Breast epithelium (tissue), 4 donors: ENCODE measurements at regions not wholly inside any gene's neighbourhood (a gene's known extent, or its start where the extent isn't known, plus 50 kb on each side); places are given as distances from the start of the nearest gene placed in this dataset.
"Not testable (repeated sequence)": the region's sequence is repeated elsewhere in the genome, so short reads cannot be mapped to it uniquely, and the experiment has no call there.

Experiments used
- DNase-seq, 2 donors: peaks; one replicate each; pipeline ENCODE4 v3.0.0-alpha.2; 2019; ENCODE audit warnings: low spot score in 2 of 2
- H3K27ac ChIP-seq, 2 donors: fragments of 200-600 bp; sonication (generic) in 1 of 2; one replicate each; pipeline ENCODE4 v1.5.1; 2016 to 2019; ENCODE audit warnings: mild to moderate bottlenecking in 1 of 2
- H3K27me3 ChIP-seq, 2 donors: fragments of 200-600 bp; sonication (generic) in 1 of 2; one replicate each; pipeline versions ENCODE4 v1.5.1 to v1.6.0; 2017 to 2019; ENCODE audit warnings: control low read depth in 1 of 2, mild to moderate bottlenecking in 1 of 2
- H3K36me3 ChIP-seq: fragments of 200-600 bp; one replicate; pipeline ENCODE4 v1.5.1; 2019
- H3K4me1 ChIP-seq, 2 donors: fragments of 200-600 bp; sonication (generic); one replicate each; pipeline ENCODE4 v1.5.1; 2016 to 2019; ENCODE audit warnings: control low read depth in 1 of 2
- H3K4me3 ChIP-seq, 3 donors: fragments of 200-600 bp; sonication (generic); 1 replicate in 2 of 3; 2 replicates in 1 of 3; pipeline ENCODE4 v1.5.1; 2016 to 2019; ENCODE audit warnings: mild to moderate bottlenecking in 3 of 3, moderate library complexity in 2 of 3
- H3K9me3 ChIP-seq, 2 donors: fragments of 200-600 bp; sonication (generic) in 1 of 2; one replicate each; pipeline ENCODE4 v1.5.1; 2016 to 2019; ENCODE audit warnings: control low read depth in 1 of 2
- POLR2A ChIP-seq: fragments of 450-650 bp; IDR thresholded peaks from one replicate; pipeline ENCODE4 v1.6.1; 2016; ENCODE audit warnings: antibody characterized with exemption, mild to moderate bottlenecking, moderate library complexity
- POLR2AphosphoS5 ChIP-seq, 3 donors: sonication (generic); formaldehyde crosslinking; IDR thresholded peaks; one replicate each; pipeline ENCODE4 v1.6.1; 2017; ENCODE audit warnings: antibody characterized with exemption in 3 of 3
- intact Hi-C: fragments of 100-400 bp; cut with DNase I; formaldehyde crosslinking; loops from one replicate; pipeline ENCODE4 v1.15.1; 2023; ENCODE audit warnings: low total_unique reads
- TF ChIP-seq, protein P1 (sequence below), 3 donors: fragments of 450-650 bp; IDR thresholded peaks; one replicate each; pipeline ENCODE4 v1.5.1; 2016 to 2017; ENCODE audit warnings: antibody characterized with exemption in 3 of 3, mild to moderate bottlenecking in 3 of 3, moderate library complexity in 3 of 3

DNA sequence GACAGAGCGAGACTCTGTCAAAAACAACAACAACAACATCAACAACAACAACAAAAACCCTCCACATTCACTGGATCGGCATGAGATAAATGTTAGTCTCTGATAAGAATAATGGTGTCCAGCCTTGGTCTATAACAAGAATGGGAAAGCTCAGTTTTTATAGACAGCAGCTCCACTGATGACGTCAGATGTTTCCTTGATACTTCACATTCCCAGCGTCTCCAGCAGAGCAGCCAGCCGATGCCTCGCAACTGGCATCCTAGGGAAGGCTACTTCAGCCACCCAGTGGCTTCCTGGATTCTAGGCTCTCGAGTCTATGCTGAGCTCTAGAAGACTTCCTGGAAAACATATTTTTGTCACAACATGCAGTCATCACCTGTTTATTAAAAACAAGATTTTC, 271.4 kb upstream of the SMIM21 start:
- Histone ChIP-seq H3K4me1 (no peaks in the 10 kb centered on the region), H3K4me3 (no peak overlapping the region), H3K27me3 (no peaks in the 10 kb centered on the region), H3K9me3 (peaks cover 0 to 4% of the 10 kb centered on the region in 2 donors), H3K27ac (no peak overlapping the region), H3K36me3 (no peaks in the 10 kb centered on the region)
- TF ChIP-seq, protein P1, sequence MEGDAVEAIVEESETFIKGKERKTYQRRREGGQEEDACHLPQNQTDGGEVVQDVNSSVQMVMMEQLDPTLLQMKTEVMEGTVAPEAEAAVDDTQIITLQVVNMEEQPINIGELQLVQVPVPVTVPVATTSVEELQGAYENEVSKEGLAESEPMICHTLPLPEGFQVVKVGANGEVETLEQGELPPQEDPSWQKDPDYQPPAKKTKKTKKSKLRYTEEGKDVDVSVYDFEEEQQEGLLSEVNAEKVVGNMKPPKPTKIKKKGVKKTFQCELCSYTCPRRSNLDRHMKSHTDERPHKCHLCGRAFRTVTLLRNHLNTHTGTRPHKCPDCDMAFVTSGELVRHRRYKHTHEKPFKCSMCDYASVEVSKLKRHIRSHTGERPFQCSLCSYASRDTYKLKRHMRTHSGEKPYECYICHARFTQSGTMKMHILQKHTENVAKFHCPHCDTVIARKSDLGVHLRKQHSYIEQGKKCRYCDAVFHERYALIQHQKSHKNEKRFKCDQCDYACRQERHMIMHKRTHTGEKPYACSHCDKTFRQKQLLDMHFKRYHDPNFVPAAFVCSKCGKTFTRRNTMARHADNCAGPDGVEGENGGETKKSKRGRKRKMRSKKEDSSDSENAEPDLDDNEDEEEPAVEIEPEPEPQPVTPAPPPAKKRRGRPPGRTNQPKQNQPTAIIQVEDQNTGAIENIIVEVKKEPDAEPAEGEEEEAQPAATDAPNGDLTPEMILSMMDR (IDR thresholded peaks at IDR 0.05): no peak
- TF ChIP-seq POLR2A (no peak), POLR2AphosphoS5 (IDR thresholded peaks at IDR 0.05) (no peak)
- intact Hi-C loops: no loop called here
- no peak for DNase-seq

DNA sequence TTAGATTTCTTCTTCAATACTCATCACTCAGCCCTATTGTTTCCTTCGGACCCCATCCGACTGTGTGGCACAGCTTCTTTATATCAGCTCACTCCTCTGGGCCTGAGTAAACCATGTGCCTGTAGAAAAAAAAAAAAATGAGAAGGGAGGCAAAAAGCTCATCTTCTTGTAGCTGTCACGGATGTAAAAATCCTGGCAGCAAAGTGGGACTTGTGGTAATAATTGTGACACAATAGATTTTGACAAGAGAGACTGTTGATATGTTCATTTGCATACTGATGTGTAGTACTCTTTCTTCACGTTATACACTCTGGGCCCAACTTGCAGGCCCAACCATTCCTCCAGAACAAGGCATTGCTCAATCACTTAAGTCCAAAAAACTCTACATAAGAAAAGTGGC, 270.0 kb upstream of the SMIM21 start:
- intact Hi-C loops: no loop called here
- Histone ChIP-seq H3K36me3 (no peaks in the 10 kb centered on the region), H3K4me3 (no peak overlapping the region), H3K27me3 (no peaks in the 10 kb centered on the region), H3K4me1 (no peaks in the 10 kb centered on the region), H3K9me3 (peaks cover 0 to 1% of the 10 kb centered on the region in 2 donors), H3K27ac (no peak overlapping the region)
- TF ChIP-seq POLR2A (no peak), POLR2AphosphoS5 (IDR thresholded peaks at IDR 0.05) (no peak)
- TF ChIP-seq, protein P1 (IDR thresholded peaks at IDR 0.05): no peak
- no peak for DNase-seq

- DNase-seq: no peak
- H3K4me1 ChIP-seq: no peaks in the 10 kb centered on the region
- no peaks in the 10 kb centered on the region for H3K9me3 ChIP-seq
- H3K4me3 ChIP-seq: no peak overlapping the region
- H3K27ac ChIP-seq: no peak overlapping the region
- no peaks in the 10 kb centered on the region for H3K36me3 ChIP-seq
- TF ChIP-seq POLR2A: no peak
- TF ChIP-seq, protein P1 (IDR thresholded peaks at IDR 0.05): no peak
- no peak for TF ChIP-seq POLR2AphosphoS5 (IDR thresholded peaks at IDR 0.05)
- intact Hi-C loops: no loop called here
- no peaks in the 10 kb centered on the region for H3K27me3 ChIP-seq
Measured at GRCh38 chr18:75696391-75696790, 268.9 kb upstream of the SMIM21 start.

GRCh38 chr18:75694292-75694691, 266.8 kb upstream of the SMIM21 start:
- TF ChIP-seq POLR2AphosphoS5 (IDR thresholded peaks at IDR 0.05): no peak
- TF ChIP-seq, protein P1 (IDR thresholded peaks at IDR 0.05): no peak
- TF ChIP-seq POLR2A: no peak
- H3K9me3 ChIP-seq: no peaks in the 10 kb centered on the region
- H3K27ac ChIP-seq: no peak overlapping the region
- DNase-seq: no peak
- intact Hi-C loops: no loop called here
- no peak overlapping the region for H3K4me3 ChIP-seq
- no peaks in the 10 kb centered on the region for H3K4me1 ChIP-seq
- H3K27me3 ChIP-seq: no peaks in the 10 kb centered on the region
- no peaks in the 10 kb centered on the region for H3K36me3 ChIP-seq

- H3K4me3 ChIP-seq: no peak overlapping the region
- no peak overlapping the region for H3K27ac ChIP-seq
- DNase-seq: no peak
- no peaks in the 10 kb centered on the region for H3K27me3 ChIP-seq
- TF ChIP-seq POLR2AphosphoS5 (IDR thresholded peaks at IDR 0.05) (no peak), POLR2A (no peak)
- TF ChIP-seq, protein P1 (IDR thresholded peaks at IDR 0.05): no peak
- intact Hi-C loops: no loop called here
- H3K9me3 ChIP-seq: no peaks in the 10 kb centered on the region
- no peaks in the 10 kb centered on the region for H3K4me1 ChIP-seq
- H3K36me3 ChIP-seq: no peaks in the 10 kb centered on the region
Measured at GRCh38 chr18:75691483-75691882, 264.0 kb upstream of the SMIM21 start.

DNA sequence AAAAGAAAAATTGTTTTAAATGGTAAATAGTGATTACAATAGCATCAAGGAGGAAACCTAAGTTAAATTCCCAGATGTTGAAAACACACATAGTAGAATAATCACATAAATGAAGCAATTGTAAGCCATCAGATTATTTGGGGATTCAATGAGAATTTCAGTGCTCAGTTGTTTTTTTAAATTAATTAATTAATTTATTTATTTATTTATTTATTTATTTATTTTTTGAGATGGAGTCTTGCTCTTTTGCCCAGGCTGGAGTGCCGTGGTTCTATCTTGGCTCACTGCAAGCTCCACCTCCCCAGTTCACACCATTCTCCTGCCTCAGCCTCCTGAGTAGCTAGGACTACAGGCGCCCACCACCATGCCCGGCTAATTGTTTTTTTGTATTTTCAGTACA, 262.8 kb upstream of the SMIM21 start:
- DNase-seq, H3K9me3 ChIP-seq, intact Hi-C loops, H3K27ac ChIP-seq, H3K36me3 ChIP-seq, H3K27me3 ChIP-seq, H3K4me1 ChIP-seq, H3K4me3 ChIP-seq: not testable (repeated sequence)
